ENCODE measurements at regions not wholly inside any gene's neighbourhood (a gene's known extent, or its start where the extent isn't known, plus 50 kb on each side); places are given as distances from the start of the nearest gene placed in this dataset.

DNA sequence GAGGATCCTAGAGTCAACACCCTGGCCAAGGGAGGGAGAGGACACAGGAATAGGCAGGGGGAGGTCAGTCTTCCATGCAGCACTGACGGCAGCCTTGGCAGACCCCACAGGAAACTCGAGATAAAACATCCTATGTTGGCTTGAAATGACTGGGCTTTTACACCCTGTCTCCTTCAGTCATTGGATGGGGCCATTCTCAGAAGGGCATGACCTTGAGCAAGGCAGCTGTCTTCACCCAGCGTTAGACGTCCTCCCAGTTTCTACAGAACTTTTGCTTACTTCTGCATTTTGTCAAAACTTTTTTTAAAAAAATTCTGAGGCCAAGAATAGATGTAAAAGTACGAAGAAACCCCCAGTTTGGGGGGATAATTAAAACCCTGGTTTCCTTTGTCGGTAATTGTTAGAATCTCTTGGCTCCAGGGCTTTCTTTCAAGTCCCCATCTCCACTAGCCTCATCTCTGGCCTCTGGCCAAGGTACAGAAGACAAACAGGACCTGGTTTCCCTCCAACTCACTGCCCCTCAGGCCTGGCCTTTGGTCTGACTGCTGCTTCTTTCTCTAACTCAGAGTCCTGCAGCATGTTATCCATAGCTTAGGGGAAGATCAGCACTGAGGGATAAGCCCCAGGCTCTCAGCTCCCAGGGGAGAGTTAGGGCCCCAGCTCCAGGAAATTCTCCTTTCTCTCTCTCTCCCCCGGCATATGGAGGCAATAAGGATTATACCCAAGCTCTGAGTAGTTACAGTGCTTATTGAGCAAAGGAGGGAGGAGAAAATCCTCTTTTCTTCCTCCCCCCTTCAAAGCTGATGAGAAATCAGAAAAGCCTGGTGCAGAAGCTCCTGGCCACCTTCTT lies 51.6 kb upstream of the KCND3 start:
- no peak for DNase-seq

DNA sequence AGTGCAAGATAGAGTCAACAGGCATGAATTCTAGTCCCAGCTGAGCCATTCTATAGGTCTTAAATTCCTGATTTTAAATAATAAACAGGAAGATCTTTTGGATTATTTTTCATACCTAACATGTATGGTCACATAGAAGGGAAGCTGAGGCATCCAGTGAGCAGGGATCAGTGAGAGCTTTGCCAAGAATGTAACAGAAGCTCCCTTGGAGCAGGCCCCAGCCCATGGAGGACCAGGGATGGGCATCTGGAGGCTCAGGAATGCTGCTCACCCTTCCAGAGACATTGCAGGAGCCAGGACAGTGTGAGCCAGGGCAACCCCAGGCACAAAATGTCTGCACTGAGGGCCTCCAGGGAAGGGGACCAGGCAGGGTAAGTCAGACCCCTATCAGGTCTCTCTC lies 54.4 kb upstream of the KCND3 start:
- DNase-seq = no peak

DNA sequence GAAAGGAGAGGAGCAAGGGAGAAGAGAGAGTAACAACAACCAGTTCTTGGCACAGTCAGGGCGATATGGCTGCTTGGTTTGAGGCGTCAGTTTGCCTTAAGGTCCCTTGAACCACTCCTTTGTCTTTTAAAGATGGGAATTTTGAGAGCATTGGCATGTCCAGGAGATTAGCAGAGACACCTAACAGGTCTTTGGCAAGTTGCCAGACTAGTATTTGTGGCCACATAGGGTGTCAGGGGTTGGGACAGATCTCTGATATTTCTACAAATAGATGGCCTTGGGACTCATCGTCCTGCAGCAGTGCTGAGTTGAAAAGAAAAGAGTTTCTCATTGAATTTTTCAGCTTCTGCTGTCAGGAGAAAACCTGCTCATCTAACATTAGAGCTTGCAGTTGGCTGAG lies 55.3 kb upstream of the KCND3 start:
- DNase-seq = no peak

DNA sequence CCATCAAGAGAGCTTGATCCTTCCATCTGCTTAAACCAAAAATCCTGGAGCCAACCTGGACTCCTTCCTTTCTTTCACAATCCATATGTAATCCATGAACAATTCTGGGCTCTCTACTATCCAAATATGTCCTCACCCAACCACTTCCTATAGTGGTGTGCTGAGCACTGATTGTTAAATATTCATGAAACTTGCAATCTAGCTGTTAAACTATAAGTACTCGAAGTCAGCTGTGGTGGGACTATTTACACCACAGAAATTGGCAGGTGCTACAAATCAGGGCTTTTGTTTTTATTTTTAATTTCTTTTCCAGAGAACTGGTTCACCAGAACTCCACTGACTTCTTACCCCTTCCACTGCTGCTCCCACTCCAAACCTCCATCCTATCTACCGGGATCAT lies 57.2 kb upstream of the KCND3 start:
- no peak for DNase-seq

GRCh38 chr1:112048421-112048820 lies 59.0 kb upstream of the KCND3 start:
- DNase-seq = no peak

DNA sequence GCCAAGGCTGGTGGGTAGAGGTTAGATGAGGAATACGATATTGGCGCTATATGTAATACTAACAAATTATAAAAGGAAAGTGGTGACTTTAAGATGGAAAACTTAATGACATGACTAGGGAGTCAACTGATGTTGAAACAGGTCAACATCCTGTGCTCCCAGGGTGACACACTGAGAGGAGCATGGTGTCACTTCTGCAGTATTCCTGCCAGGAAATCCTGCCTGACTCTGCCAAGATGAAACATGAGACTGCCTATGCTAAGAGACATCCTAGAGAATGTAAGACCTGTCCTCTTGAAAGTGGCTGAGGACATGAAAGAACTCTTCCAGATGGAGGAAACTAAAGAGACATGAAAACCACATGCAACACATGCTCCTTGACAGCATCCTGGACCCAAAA lies 65.0 kb upstream of the KCND3 start:
- DNase-seq = no peak

DNA sequence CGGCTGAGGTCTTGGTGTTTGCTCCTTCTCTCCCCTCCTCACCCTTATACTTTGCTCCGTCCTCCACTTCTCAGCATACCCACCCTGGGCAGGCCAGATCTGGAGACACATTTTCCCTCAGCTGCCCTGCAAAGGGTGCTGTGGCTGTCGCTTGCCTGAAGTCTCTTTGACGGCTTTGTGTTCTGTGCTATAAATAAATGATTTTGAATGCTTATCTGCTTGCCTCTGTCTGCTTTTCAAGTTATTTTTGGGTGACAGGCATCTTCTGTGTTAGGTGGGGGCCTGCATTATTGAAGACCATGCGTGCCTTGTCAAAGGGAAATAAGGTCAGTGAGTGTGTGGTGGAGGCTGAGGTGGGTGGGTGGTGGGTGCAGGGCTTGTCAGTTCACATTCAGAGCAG lies 66.9 kb upstream of the KCND3 start:
- DNase-seq = no peak

GRCh38 chr1:112057736-112058135 lies 68.3 kb upstream of the KCND3 start:
- no peak for DNase-seq

DNA sequence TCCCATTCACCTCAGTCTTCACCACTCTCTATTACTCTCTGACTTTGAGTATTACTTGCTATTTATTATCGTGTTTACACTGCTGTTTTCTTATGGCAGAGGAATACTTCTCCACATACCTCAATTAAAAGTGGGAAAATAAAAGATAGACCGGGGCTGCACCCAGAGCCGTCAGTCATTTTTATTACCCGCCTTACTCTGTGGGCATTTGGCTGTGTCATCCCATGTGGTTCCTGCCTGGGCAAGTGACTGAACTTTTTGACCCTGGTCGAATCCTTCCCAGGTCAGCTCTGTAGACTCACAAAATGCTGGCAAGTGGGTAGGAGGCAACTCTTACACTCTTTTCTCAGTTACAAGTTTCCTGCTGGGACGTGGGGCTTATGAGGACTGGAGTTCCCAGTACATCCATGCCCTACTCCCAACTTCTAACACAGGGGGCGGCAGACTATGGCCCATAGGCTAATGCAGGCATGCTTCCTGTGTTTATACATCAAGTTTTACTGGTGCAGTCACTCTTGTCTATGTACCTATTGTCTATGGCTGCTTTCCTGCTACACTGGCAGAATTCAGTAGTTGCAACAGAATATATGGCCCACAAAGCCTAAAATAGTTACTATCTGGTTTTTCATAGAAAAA lies 69.5 kb upstream of the KCND3 start:
- DNase-seq = no peak

DNA sequence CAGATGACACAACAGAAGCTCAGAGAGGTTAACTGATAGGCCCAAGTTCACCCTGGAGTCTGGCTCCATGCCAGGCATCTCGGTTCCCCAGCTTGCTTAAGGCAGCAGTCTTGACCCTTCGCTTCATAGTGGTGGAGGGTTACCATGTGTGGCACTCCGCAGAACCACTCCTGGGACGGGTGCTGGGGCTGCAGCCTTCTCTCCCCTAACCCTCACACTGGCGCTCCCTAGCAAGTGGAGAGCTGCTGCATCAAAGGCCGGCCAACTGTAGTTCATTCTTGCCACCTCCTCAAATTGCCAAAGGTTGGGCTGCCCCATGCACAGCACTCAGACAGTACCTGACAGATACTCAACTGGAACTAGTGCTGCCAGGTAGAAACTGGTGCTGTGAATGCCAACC lies 70.2 kb upstream of the KCND3 start:
- no peak for DNase-seq

DNA sequence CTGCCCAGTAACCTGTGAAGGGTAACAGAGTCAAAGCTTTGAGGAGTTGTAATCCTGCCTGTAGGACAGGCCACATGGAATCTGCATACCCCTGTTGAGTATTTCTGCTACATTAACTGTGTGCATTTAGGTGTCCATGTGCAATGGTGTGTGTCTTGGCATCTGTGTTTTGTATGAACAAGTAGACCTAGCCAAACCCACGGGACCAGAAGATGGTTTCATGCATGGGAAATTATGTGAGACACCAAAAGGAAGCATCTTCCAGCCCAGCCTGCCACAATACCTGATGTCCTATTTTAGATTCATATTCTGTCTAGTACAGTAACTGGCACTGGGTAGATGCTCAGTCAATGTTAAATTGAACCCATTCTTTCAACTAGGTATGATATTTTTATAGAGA lies 70.8 kb upstream of the KCND3 start:
- no peak for DNase-seq

DNA sequence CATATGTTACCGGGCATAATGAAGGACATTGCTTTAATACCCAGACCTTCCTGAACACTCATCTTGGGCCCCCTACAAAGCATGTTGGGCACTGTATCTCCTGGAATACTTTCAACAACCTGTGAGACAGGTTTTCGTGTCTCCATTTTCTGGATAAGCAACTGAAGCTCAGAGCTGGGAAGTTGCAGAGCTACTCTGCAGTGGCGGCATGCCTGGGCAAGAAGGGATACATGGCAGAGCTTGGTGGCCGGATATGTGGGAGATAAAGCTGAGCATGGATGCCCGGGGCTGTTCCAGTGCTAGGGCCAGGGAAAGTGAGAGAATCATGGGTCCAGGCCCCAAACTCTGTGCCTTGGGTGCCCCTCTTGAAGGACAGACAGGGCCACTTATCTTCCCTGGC lies 71.6 kb upstream of the KCND3 start:
- no peak for DNase-seq

GRCh38 chr1:112061901-112062320 lies 72.4 kb upstream of the KCND3 start:
- no peak for DNase-seq

DNA sequence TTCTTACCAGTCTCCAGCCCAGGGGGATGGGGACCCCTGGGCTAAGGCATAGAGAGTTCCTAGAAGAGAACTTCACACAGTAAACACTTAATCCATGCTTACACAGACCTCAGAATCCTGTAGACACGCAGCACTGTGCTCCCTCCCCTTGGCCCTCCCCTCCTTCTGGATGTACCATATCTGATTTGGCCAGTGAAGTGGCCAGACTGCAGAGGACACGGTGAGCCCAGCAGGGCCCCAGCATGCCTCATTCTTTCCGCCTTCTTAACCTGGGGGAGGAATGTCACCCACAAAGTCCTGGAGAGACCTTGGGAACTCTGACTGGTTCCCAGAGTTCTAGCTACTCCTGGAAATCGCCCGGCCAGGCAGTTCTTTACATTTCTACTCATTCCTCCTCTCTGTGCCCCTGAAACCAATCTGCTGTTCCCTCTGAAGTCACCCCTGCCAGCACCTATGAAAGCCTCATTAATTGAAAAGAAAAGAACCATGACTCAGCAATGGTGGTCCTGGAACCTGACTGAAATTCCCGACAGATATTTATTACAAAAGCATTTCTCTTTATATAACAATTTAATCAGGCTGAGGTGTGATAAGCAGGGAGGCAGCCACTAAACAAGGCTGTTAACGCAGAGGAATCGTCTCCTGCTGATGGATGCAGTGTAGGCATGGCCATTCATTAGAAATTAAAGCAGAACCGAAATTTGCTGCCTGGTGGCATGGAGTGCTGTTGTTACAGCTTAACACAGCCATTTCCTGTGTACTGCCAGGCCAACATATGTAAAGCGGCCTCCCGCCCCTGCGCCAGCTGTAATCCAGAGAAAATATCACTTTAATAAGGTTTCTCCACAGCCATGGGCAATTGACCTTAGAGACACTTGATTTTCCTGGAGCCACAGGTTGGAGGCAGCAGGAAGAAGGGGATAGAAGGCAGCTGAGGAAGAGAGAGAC lies 74.6 kb upstream of the KCND3 start:
- no peak for DNase-seq

- DNase-seq = no peak
Observed at GRCh38 chr1:112067989-112068388, 78.5 kb upstream of the KCND3 start.

GRCh38 chr1:112070677-112071076 lies 81.2 kb upstream of the KCND3 start:
- no peak for DNase-seq

DNA sequence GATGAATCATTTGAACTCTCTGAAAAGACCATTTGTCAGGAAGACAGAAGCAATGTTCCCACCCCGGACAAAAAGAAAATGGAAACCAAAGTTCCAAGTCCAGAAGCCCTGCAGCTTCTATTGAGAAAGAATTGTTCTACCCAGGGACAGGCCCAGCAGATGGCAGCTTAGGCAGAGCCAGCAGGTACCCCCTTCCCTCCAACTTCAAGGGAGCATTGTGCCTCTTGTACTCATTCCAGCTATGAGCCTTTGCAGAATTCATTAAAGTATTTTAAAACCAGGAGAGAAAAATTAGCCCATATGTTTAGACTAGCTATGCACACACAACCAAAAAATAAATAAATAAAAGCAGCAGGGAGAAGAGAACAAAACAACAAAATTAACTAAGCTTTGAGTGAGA lies 85.2 kb upstream of the KCND3 start:
- no peak for DNase-seq

DNA sequence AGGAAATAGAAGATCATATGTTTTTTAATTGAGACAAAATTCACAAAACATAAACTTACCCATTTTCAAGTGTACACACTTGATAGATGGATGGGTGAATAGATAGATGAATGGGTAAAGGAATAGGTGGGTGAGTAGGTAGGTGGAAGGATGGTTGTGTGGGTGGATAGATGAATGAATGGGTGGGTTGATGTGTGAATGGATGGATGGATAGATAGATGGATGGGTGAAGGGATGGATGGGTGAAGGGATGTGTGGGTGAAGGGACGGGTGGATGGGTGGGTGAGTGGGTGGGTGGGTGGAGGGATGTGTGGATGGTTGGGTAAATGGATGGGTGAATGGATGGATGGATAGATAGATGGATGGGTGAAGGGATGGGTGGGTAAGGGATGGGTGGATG lies 86.1 kb upstream of the KCND3 start:
- DNase-seq = no peak

DNA sequence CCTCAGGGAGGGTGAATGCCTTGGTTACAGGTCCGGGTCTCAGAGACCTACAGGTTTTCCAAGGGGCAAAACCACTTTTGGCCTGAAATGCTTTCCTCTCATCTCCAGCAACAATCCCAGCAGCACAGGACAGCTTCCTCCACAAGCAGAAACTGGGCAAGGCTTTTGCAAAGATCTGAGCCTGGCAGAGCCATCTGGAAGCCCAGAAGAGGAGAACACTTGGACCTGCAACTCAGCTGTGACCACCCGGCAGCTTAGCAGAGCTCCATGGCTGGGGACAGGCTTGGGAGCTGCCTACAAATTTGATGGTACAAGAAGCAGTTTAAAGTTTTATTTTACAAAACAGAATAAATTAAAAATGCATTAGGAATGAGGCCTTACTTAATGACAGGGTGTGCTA lies 90.0 kb upstream of the KCND3 start:
- no peak for DNase-seq

GRCh38 chr1:112083487-112083886 lies 94.0 kb upstream of the KCND3 start:
- no peak for DNase-seq

DNA sequence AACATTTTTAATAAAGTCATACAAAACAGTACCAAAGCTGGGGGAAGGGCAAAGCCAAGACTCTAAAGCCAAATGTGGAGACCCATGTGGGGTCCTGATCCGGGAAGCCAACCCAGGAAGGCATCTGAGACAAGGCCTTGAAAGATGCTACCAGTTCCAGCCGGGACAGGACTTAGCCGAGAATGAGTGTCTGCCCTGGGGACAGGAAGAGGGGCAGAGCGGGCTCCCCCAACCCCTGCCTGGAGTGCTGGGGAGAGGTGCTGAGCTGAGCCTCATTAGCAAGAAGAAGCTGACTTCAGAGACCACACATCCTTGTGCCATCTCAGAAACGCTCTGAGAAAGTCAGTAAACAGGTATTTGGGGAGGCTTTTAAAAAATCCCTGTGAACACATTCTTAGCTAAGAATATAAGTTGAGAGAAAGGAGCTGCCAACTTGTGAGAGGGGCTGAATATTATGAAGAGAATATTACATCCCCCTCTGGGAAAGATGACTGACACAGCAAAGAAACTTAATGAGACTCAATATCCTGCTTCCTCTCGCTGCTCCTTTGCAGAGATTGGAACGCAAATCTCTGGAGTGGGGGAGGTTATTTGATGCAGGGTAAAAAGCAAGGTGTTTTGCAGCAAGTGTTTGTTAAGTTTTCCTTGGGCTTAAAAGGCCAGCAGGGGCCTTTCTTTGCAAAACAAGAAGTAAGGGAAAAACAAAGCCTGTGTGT lies 103.3 kb upstream of the KCND3 start:
- DNase-seq = no peak

- no peak for DNase-seq
Observed at GRCh38 chr1:112093372-112093694, 103.9 kb upstream of the KCND3 start.

- no peak for DNase-seq
Observed at GRCh38 chr1:112099979-112100378, 110.5 kb upstream of the KCND3 start.
